HG03565 (cell line): ENCODE measurements at regions not wholly inside any gene's neighbourhood (a gene's known extent, or its start where the extent isn't known, plus 50 kb on each side); places are given as distances from the start of the nearest gene placed in this dataset.
"Not testable (repeated sequence)": the region's sequence is repeated elsewhere in the genome, so short reads cannot be mapped to it uniquely, and the experiment has no call there.

Experiments
- ATAC-seq: cut with Tn5 transposase; IDR thresholded peaks from one replicate; pipeline ENCODE4 v1.9.1; 2021; ENCODE audit warnings: mild to moderate bottlenecking, moderate library complexity; ENCODE audit not compliant: unreplicated experiment

GRCh38 chr15:35693286-35693685 is 147.3 kb upstream of the DPH6 start:
- no peak for ATAC-seq

GRCh38 chr15:35693886-35694285 is 147.9 kb upstream of the DPH6 start:
- ATAC-seq = no peak

GRCh38 chr15:35695003-35695402 is 149.0 kb upstream of the DPH6 start:
- ATAC-seq = no peak

- ATAC-seq = no peak
These were observed 150.8 kb upstream of the DPH6 start for GRCh38 chr15:35696767-35697231.

GRCh38 chr15:35697549-35698299 is 151.8 kb upstream of the DPH6 start:
- no peak for ATAC-seq

GRCh38 chr15:35698331-35698730 is 152.4 kb upstream of the DPH6 start:
- no peak for ATAC-seq

GRCh38 chr15:35698966-35699575 is 153.1 kb upstream of the DPH6 start:
- no peak for ATAC-seq

- not testable (repeated sequence) for ATAC-seq
These were observed 154.2 kb upstream of the DPH6 start for GRCh38 chr15:35700091-35700593.

- ATAC-seq = no peak
These were observed 155.6 kb upstream of the DPH6 start for GRCh38 chr15:35701402-35702046.

- no peak for ATAC-seq
These were observed 157.1 kb upstream of the DPH6 start for GRCh38 chr15:35702946-35703495.

GRCh38 chr15:35705030-35705883 is 159.3 kb upstream of the DPH6 start:
- ATAC-seq = no peak

GRCh38 chr15:35705884-35706585 is 160.1 kb upstream of the DPH6 start:
- no peak for ATAC-seq

- ATAC-seq = no peak
These were observed 167.0 kb upstream of the DPH6 start for GRCh38 chr15:35712956-35713355.

- no peak for ATAC-seq
These were observed 167.8 kb upstream of the DPH6 start for GRCh38 chr15:35713733-35714132.

- ATAC-seq = no peak
These were observed 171.8 kb upstream of the DPH6 start for GRCh38 chr15:35717721-35718120.

GRCh38 chr15:35720019-35720418 is 174.1 kb upstream of the DPH6 start:
- ATAC-seq = no peak

GRCh38 chr15:35720984-35721383 is 175.0 kb upstream of the DPH6 start:
- ATAC-seq = no peak

GRCh38 chr15:35721751-35722150 is 175.8 kb upstream of the DPH6 start:
- no peak for ATAC-seq

- no peak for ATAC-seq
These were observed 176.5 kb upstream of the DPH6 start for GRCh38 chr15:35722501-35722900.
